ENCODE measurements at regions not wholly inside any gene's neighbourhood (a gene's known extent, or its start where the extent isn't known, plus 50 kb on each side); places are given as distances from the start of the nearest gene placed in this dataset.

- no peak overlapping the region for H3K4me3 ChIP-seq (ENCODE audit: low read depth, low read length)
- no peak for TF ChIP-seq CTCF (IDR thresholded peaks at IDR 0.05; ENCODE audit: low read depth, low read length, missing control alignments)
- no peak for DNase-seq (ENCODE audit: low read depth)
Observed at GRCh38 chr3:180117381-180118163, 80.8 kb upstream of the PEX5L start.

- no peak for TF ChIP-seq CTCF (IDR thresholded peaks at IDR 0.05; ENCODE audit: low read depth, low read length, missing control alignments)
- H3K4me3 ChIP-seq (ENCODE audit: low read depth, low read length): no peak overlapping the region
- no peak for DNase-seq (ENCODE audit: low read depth)
Observed at GRCh38 chr3:180119567-180119966, 82.8 kb upstream of the PEX5L start.

- no peak for DNase-seq (ENCODE audit: low read depth)
- TF ChIP-seq CTCF (IDR thresholded peaks at IDR 0.05; ENCODE audit: low read depth, low read length, missing control alignments): no peak
- no peak overlapping the region for H3K4me3 ChIP-seq (ENCODE audit: low read depth, low read length)
Observed at GRCh38 chr3:180123928-180124327, 87.2 kb upstream of the PEX5L start.

- no peak overlapping the region for H3K4me3 ChIP-seq (ENCODE audit: low read depth, low read length)
- DNase-seq (ENCODE audit: low read depth): no peak
- no peak for TF ChIP-seq CTCF (IDR thresholded peaks at IDR 0.05; ENCODE audit: low read depth, low read length, missing control alignments)
Observed at GRCh38 chr3:180131169-180131568, 94.4 kb upstream of the PEX5L start.

GRCh38 chr3:180135101-180135500, 98.4 kb upstream of the PEX5L start:
- DNase-seq (ENCODE audit: low read depth): no peak
- TF ChIP-seq CTCF (IDR thresholded peaks at IDR 0.05; ENCODE audit: low read depth, low read length, missing control alignments): no peak
- no peak overlapping the region for H3K4me3 ChIP-seq (ENCODE audit: low read depth, low read length)

GRCh38 chr3:180138871-180139270, 102.1 kb upstream of the PEX5L start:
- TF ChIP-seq CTCF (IDR thresholded peaks at IDR 0.05; ENCODE audit: low read depth, low read length, missing control alignments): no peak
- no peak overlapping the region for H3K4me3 ChIP-seq (ENCODE audit: low read depth, low read length)
- DNase-seq (ENCODE audit: low read depth): no peak

- no peak for DNase-seq (ENCODE audit: low read depth)
- no peak overlapping the region for H3K4me3 ChIP-seq (ENCODE audit: low read depth, low read length)
- TF ChIP-seq CTCF (IDR thresholded peaks at IDR 0.05; ENCODE audit: low read depth, low read length, missing control alignments): no peak
Observed at GRCh38 chr3:180142041-180142440, 105.3 kb upstream of the PEX5L start.
